Left lung (tissue), 4 donors: ENCODE measurements at regions not wholly inside any gene's neighbourhood (a gene's known extent, or its start where the extent isn't known, plus 50 kb on each side); places are given as distances from the start of the nearest gene placed in this dataset.

Experiments used
- ATAC-seq: fragments of 200-7000 bp; cut with Tn5 transposase; one replicate; pipeline ENCODE4 v1.9.1; 2020; ENCODE audit warnings: moderate library complexity
- DNase-seq, 4 donors: peaks; one replicate each; pipeline ENCODE4 v3.0.0-alpha.2; 2013 to 2020
- H3K27ac ChIP-seq, 2 donors: fragments of 200-600 bp; sonication (generic) in 1 of 2; one replicate each; pipeline versions ENCODE4 v1.5.0 to v1.8.0; 2020 to 2021
- H3K27me3 ChIP-seq, 2 donors: fragments of 200-600 bp; sonication (generic) in 1 of 2; one replicate each; pipeline versions ENCODE4 v1.5.0 to v1.8.0; 2020 to 2021
- H3K36me3 ChIP-seq, 2 donors: fragments of 200-600 bp; sonication (generic) in 1 of 2; one replicate each; pipeline versions ENCODE4 v1.5.0 to v1.8.0; 2020 to 2021
- H3K4me1 ChIP-seq, 2 donors: fragments of 200-600 bp; one replicate each; pipeline ENCODE4 v1.8.0; 2021
- H3K4me3 ChIP-seq, 2 donors: fragments of 200-600 bp; sonication (generic) in 1 of 2; one replicate each; pipeline versions ENCODE4 v1.5.0 to v1.8.0; 2020 to 2021; ENCODE audit warnings: mild to moderate bottlenecking in 1 of 2
- H3K9me3 ChIP-seq, 2 donors: fragments of 200-600 bp; sonication (generic) in 1 of 2; one replicate each; pipeline versions ENCODE4 v1.5.0 to v1.8.0; 2020 to 2021
- intact Hi-C, 2 donors: fragments of 100-400 bp; cut with DNase I; formaldehyde crosslinking; loops; one replicate each; pipeline versions ENCODE4 v1.11.2 to v1.14.2; 2022
- TF ChIP-seq, protein P1 (sequence below), 2 donors: fragments of 200-600 bp; sonication (generic) in 1 of 2; IDR thresholded peaks; one replicate each; pipeline versions ENCODE4 v1.5.0 to v1.8.0; 2021; ENCODE audit warnings: antibody characterized with exemption in 2 of 2
- donor health status: DM: no; HTN: yes; CAD: no.
- donor health status: DM: no; HTN: no; CAD: no.

- TF ChIP-seq, protein P1, sequence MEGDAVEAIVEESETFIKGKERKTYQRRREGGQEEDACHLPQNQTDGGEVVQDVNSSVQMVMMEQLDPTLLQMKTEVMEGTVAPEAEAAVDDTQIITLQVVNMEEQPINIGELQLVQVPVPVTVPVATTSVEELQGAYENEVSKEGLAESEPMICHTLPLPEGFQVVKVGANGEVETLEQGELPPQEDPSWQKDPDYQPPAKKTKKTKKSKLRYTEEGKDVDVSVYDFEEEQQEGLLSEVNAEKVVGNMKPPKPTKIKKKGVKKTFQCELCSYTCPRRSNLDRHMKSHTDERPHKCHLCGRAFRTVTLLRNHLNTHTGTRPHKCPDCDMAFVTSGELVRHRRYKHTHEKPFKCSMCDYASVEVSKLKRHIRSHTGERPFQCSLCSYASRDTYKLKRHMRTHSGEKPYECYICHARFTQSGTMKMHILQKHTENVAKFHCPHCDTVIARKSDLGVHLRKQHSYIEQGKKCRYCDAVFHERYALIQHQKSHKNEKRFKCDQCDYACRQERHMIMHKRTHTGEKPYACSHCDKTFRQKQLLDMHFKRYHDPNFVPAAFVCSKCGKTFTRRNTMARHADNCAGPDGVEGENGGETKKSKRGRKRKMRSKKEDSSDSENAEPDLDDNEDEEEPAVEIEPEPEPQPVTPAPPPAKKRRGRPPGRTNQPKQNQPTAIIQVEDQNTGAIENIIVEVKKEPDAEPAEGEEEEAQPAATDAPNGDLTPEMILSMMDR (IDR thresholded peaks at IDR 0.05): no peak
These were observed 78.2 kb downstream of the IL21 start for GRCh38 chr4:122542411-122543236.

GRCh38 chr4:122541996-122542395 is 78.9 kb downstream of the IL21 start:
- DNase-seq (no peak), ATAC-seq (no peak)
- Histone ChIP-seq H3K36me3 (no peaks in the 10 kb centered on the region), H3K27ac (no peak overlapping the region), H3K9me3 (peaks cover 0 to 7% of the 10 kb centered on the region in 2 donors), H3K4me1 (no peaks in the 10 kb centered on the region), H3K4me3 (no peak overlapping the region), H3K27me3 (no peaks in the 10 kb centered on the region)
- intact Hi-C loops: no loop called here
- TF ChIP-seq, protein P1 (IDR thresholded peaks at IDR 0.05): no peak

More at GRCh38 chr4:122542411-122543236, 78.2 kb downstream of the IL21 start:
- DNase-seq (no peak), ATAC-seq (peak; percentile 76)
- Histone ChIP-seq H3K9me3 (peaks cover 0 to 7% of the 10 kb centered on the region in 2 donors), H3K27ac (no peak overlapping the region), H3K4me3 (no peak overlapping the region), H3K4me1 (no peaks in the 10 kb centered on the region), H3K36me3 (no peaks in the 10 kb centered on the region), H3K27me3 (no peaks in the 10 kb centered on the region)
- intact Hi-C loops: no loop called here

- no peak overlapping the region for H3K4me3 ChIP-seq
- H3K4me1 ChIP-seq: no peaks in the 10 kb centered on the region
- intact Hi-C loops: no loop called here
- no peak overlapping the region for H3K27ac ChIP-seq
- H3K36me3 ChIP-seq: no peaks in the 10 kb centered on the region
- H3K9me3 ChIP-seq: peaks cover 0 to 7% of the 10 kb centered on the region in 2 donors
- TF ChIP-seq, protein P1 (IDR thresholded peaks at IDR 0.05): no peak
- no peak for DNase-seq
- no peaks in the 10 kb centered on the region for H3K27me3 ChIP-seq
- no peak for ATAC-seq
These were observed 80.0 kb downstream of the IL21 start for GRCh38 chr4:122540838-122541237.

GRCh38 chr4:122539861-122540465 is 80.9 kb downstream of the IL21 start:
- H3K4me3 ChIP-seq: no peak overlapping the region
- H3K4me1 ChIP-seq: no peaks in the 10 kb centered on the region
- H3K27ac ChIP-seq: no peak overlapping the region
- no peaks in the 10 kb centered on the region for H3K36me3 ChIP-seq
- H3K9me3 ChIP-seq: peaks cover 0 to 7% of the 10 kb centered on the region in 2 donors
- no peaks in the 10 kb centered on the region for H3K27me3 ChIP-seq
- ATAC-seq: no peak
- intact Hi-C loops: no loop called here
- DNase-seq: no peak
- TF ChIP-seq, protein P1 (IDR thresholded peaks at IDR 0.05): no peak

DNA sequence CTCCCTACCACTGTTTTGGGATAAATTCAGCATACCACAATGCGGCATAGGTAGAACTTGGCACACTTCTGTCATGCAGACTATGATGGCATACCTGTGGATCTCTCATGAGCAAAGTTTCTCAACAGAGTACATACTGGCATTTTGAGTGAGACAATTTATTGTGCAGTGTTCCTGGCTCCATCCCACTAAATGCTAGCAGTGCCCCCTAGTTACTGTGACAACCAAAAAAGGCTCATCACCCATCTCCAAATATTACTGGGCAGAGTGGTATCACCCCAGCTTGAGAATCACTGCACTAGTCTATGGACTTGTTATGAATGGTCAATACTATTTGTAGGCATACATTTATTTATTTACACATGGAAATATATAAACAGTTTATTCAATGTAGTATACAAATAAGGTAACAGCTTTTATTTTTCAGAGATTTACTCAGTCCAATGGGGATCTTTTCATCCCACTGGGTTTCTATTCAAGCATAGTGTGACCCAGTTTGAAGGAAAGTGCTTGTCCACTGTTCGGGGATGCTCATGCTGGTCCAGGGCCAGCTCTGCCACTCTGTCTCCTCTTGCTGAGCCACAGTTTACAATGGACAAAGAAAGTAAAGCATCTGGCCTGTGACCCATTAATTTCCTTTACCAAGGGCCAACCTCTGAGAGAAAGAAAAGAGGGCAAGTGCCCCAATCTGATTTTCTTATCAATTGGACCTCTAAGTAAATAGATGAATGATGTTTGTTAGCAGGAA is 81.0 kb upstream of the IL2 start:
- Histone ChIP-seq H3K27me3 (no peaks in the 10 kb centered on the region), H3K9me3 (peaks cover 0 to 9% of the 10 kb centered on the region in 2 donors), H3K36me3 (no peaks in the 10 kb centered on the region), H3K4me3 (no peak overlapping the region), H3K27ac (no peak overlapping the region), H3K4me1 (no peaks in the 10 kb centered on the region)
- ATAC-seq (no peak), DNase-seq (no peak)
- TF ChIP-seq, protein P1 (IDR thresholded peaks at IDR 0.05): no peak
- intact Hi-C loops: no loop called here
